ENCODE measurements at regions not wholly inside any gene's neighbourhood (a gene's known extent, or its start where the extent isn't known, plus 50 kb on each side); places are given as distances from the start of the nearest gene placed in this dataset.
"Not testable (repeated sequence)": the region's sequence is repeated elsewhere in the genome, so short reads cannot be mapped to it uniquely, and the experiment has no call there.

- Histone ChIP-seq H3K9me3 (peaks cover 0 to 3% (median 0%) of the 10 kb centered on the region in 4 donors), H3K4me1 (no peaks in the 10 kb centered on the region), H3K27me3 (no peaks in the 10 kb centered on the region), H3K27ac (no peak overlapping the region), H3K4me3 (no peak overlapping the region), H3K36me3 (no peaks in the 10 kb centered on the region)
- 69 to 83% methylated on average over 3 of the region's 3 CpGs for WGBS, 2 donors
- DNase-seq = no peak
- TF ChIP-seq CTCF (IDR thresholded peaks at IDR 0.05) = no peak
- no peak for TF ChIP-seq EP300 (IDR thresholded peaks at IDR 0.05)
- TF ChIP-seq POLR2A (IDR thresholded peaks at IDR 0.05) = no peak
- TF ChIP-seq POLR2AphosphoS5 (IDR thresholded peaks at IDR 0.05) = no peak
- intact Hi-C loops (cut with DNase I) = no loop called here
Observed at GRCh38 chr5:17115855-17116254, 101.6 kb upstream of the BASP1 start.

- intact Hi-C loops (cut with DNase I) = no loop called here
- no peaks in the 10 kb centered on the region for H3K9me3 ChIP-seq
- TF ChIP-seq CTCF (IDR thresholded peaks at IDR 0.05) (no peak), POLR2AphosphoS5 (IDR thresholded peaks at IDR 0.05) (peak in 1 of 4 donors; percentile 15), EP300 (IDR thresholded peaks at IDR 0.05) (peak in 1 of 4 donors; percentile 4), POLR2A (IDR thresholded peaks at IDR 0.05) (no peak)
- no peaks in the 10 kb centered on the region for H3K36me3 ChIP-seq
- H3K27me3 ChIP-seq = no peaks in the 10 kb centered on the region
- peak; percentile 68 for DNase-seq
- H3K27ac ChIP-seq = no peak overlapping the region
- WGBS, 2 donors = 8 to 19% methylated on average over 9 of the region's 9 CpGs
- no peak overlapping the region for H3K4me3 ChIP-seq
- no peaks in the 10 kb centered on the region for H3K4me1 ChIP-seq
Observed at GRCh38 chr5:17118631-17119030, 98.8 kb upstream of the BASP1 start.

GRCh38 chr5:17120209-17120608, 97.2 kb upstream of the BASP1 start:
- DNase-seq = no peak
- Histone ChIP-seq H3K4me3 (no peak overlapping the region), H3K4me1 (no peaks in the 10 kb centered on the region), H3K27ac (no peak overlapping the region), H3K36me3 (no peaks in the 10 kb centered on the region), H3K9me3 (no peaks in the 10 kb centered on the region), H3K27me3 (no peaks in the 10 kb centered on the region)
- intact Hi-C loops (cut with DNase I) = no loop called here
- 85 to 90% methylated on average over 3 of the region's 3 CpGs for WGBS, 2 donors
- TF ChIP-seq EP300 (IDR thresholded peaks at IDR 0.05) (no peak), POLR2AphosphoS5 (IDR thresholded peaks at IDR 0.05) (no peak), CTCF (IDR thresholded peaks at IDR 0.05) (no peak), POLR2A (IDR thresholded peaks at IDR 0.05) (no peak)

- TF ChIP-seq CTCF (IDR thresholded peaks at IDR 0.05) (no peak), POLR2A (IDR thresholded peaks at IDR 0.05) (no peak), POLR2AphosphoS5 (IDR thresholded peaks at IDR 0.05) (no peak)
- DNase-seq = no peak
- Histone ChIP-seq H3K36me3 (no peaks in the 10 kb centered on the region), H3K27me3 (no peaks in the 10 kb centered on the region), H3K4me1 (no peaks in the 10 kb centered on the region), H3K27ac (no peak overlapping the region), H3K4me3 (no peak overlapping the region), H3K9me3 (no peaks in the 10 kb centered on the region)
- intact Hi-C loops (cut with DNase I) = no loop called here
- 89 to 97% methylated on average over 3 of the region's 3 CpGs for WGBS, 2 donors
Observed at GRCh38 chr5:17121776-17122175, 95.7 kb upstream of the BASP1 start.

GRCh38 chr5:17123010-17123409, 94.4 kb upstream of the BASP1 start:
- WGBS, 2 donors = 89 to 95% methylated on average over 5 of the region's 5 CpGs
- no peak overlapping the region for H3K27ac ChIP-seq
- TF ChIP-seq POLR2AphosphoS5 (IDR thresholded peaks at IDR 0.05) (no peak), POLR2A (IDR thresholded peaks at IDR 0.05) (no peak), CTCF (IDR thresholded peaks at IDR 0.05) (no peak)
- no peaks in the 10 kb centered on the region for H3K4me1 ChIP-seq
- no peak for DNase-seq
- H3K27me3 ChIP-seq = no peaks in the 10 kb centered on the region
- H3K9me3 ChIP-seq = no peaks in the 10 kb centered on the region
- no peaks in the 10 kb centered on the region for H3K36me3 ChIP-seq
- intact Hi-C loops (cut with DNase I) = no loop called here
- H3K4me3 ChIP-seq = no peak overlapping the region

GRCh38 chr5:17123773-17124172, 93.7 kb upstream of the BASP1 start:
- 74 to 91% methylated on average over 3 of the region's 3 CpGs for WGBS, 2 donors
- intact Hi-C loops (cut with DNase I); H3K4me3 ChIP-seq; H3K27me3 ChIP-seq; H3K4me1 ChIP-seq; DNase-seq; H3K9me3 ChIP-seq; H3K36me3 ChIP-seq; H3K27ac ChIP-seq: not testable (repeated sequence)
